DND-41 (cell line): ENCODE measurements at regions not wholly inside any gene's neighbourhood (a gene's known extent, or its start where the extent isn't known, plus 50 kb on each side); places are given as distances from the start of the nearest gene placed in this dataset.

Experiments used
- ATAC-seq: fragments of 200-7000 bp; cut with Tn5 transposase; 3 replicates; pipeline ENCODE4 v1.9.1; 2021; ENCODE audit warnings: low read depth; ENCODE audit not compliant: insufficient read depth
- DNase-seq: peaks from one replicate; pipeline ENCODE4 v3.0.0-alpha.2; 2020
- H2AFZ ChIP-seq: 2 replicates; pipeline ENCODE4 v1.6.0; 2012; ENCODE audit warnings: low read depth, low read length
- H3K27ac ChIP-seq: 2 replicates; pipeline ENCODE4 v1.5.1; 2012; ENCODE audit warnings: low read length, inconsistent platforms
- H3K27me3 ChIP-seq: fragments of 200-600 bp; sonication (generic); 2 replicates; pipeline ENCODE4 v1.6.0; 2012; ENCODE audit warnings: low read length, mild to moderate bottlenecking, inconsistent platforms; ENCODE audit not compliant: insufficient read depth, poor library complexity
- H3K36me3 ChIP-seq: 2 replicates; pipeline ENCODE4 v1.5.1; 2012; ENCODE audit warnings: low read length, inconsistent platforms; ENCODE audit not compliant: insufficient read depth
- H3K4me1 ChIP-seq: 2 replicates; pipeline ENCODE4 v1.5.1; 2012; ENCODE audit warnings: mild to moderate bottlenecking, low read length; ENCODE audit not compliant: insufficient read depth
- H3K4me2 ChIP-seq: 2 replicates; pipeline ENCODE4 v1.6.0; 2012; ENCODE audit warnings: mild to moderate bottlenecking, moderate library complexity, low read length, inconsistent platforms; ENCODE audit not compliant: insufficient read depth
- H3K4me3 ChIP-seq, 2 experiments: fragments of 200-600 bp in 1 of 2; shearing (Covaris generic) in 1 of 2; 2 replicates each; pipeline ENCODE4 v1.5.1; 2012 to 2016; ENCODE audit warnings: inconsistent platforms in 2 of 2, low read length in 2 of 2, mild to moderate bottlenecking in 2 of 2, low read depth in 1 of 2, moderate library complexity in 1 of 2
- H3K79me2 ChIP-seq: 2 replicates; pipeline ENCODE4 v1.6.0; 2012; ENCODE audit warnings: low read length, inconsistent platforms; ENCODE audit not compliant: insufficient read depth
- H3K9ac ChIP-seq: 2 replicates; pipeline ENCODE4 v1.6.0; 2012; ENCODE audit warnings: low read depth, mild to moderate bottlenecking, inconsistent platforms, low read length, moderate library complexity
- H3K9me3 ChIP-seq: 2 replicates; pipeline ENCODE4 v1.5.1; 2012; ENCODE audit warnings: low read length, moderate library complexity, mild to moderate bottlenecking, inconsistent platforms; ENCODE audit not compliant: insufficient read depth, severe bottlenecking
- H4K20me1 ChIP-seq: 2 replicates; pipeline ENCODE4 v1.6.0; 2012; ENCODE audit warnings: low read length; ENCODE audit not compliant: insufficient read depth
- EZH2 ChIP-seq: IDR thresholded peaks from 3 replicates; pipeline ENCODE4 v1.6.1; 2012; ENCODE audit warnings: borderline replicate concordance, low read depth, mild to moderate bottlenecking, moderate library complexity, low read length, inconsistent platforms; ENCODE audit not compliant: severe bottlenecking
- TF ChIP-seq, protein P1 (sequence below): IDR thresholded peaks from 2 replicates; pipeline ENCODE4 v1.5.1; 2012; ENCODE audit warnings: borderline replicate concordance, low read length, moderate library complexity, mild to moderate bottlenecking; ENCODE audit not compliant: poor library complexity, severe bottlenecking; ENCODE audit errors: extremely low read depth

- Histone ChIP-seq H3K36me3 (no peaks in the 10 kb centered on the region), H2AFZ (no peak overlapping the region), H3K79me2 (no peaks in the 10 kb centered on the region), H3K4me3 (no peak overlapping the region), H3K27ac (no peak overlapping the region), H3K9ac (no peak overlapping the region), H3K27me3 (no peaks in the 10 kb centered on the region), H3K4me2 (no peak overlapping the region), H3K4me1 (no peaks in the 10 kb centered on the region), H3K9me3 (no peaks in the 10 kb centered on the region), H4K20me1 (no peaks in the 10 kb centered on the region)
- TF ChIP-seq, protein P1, sequence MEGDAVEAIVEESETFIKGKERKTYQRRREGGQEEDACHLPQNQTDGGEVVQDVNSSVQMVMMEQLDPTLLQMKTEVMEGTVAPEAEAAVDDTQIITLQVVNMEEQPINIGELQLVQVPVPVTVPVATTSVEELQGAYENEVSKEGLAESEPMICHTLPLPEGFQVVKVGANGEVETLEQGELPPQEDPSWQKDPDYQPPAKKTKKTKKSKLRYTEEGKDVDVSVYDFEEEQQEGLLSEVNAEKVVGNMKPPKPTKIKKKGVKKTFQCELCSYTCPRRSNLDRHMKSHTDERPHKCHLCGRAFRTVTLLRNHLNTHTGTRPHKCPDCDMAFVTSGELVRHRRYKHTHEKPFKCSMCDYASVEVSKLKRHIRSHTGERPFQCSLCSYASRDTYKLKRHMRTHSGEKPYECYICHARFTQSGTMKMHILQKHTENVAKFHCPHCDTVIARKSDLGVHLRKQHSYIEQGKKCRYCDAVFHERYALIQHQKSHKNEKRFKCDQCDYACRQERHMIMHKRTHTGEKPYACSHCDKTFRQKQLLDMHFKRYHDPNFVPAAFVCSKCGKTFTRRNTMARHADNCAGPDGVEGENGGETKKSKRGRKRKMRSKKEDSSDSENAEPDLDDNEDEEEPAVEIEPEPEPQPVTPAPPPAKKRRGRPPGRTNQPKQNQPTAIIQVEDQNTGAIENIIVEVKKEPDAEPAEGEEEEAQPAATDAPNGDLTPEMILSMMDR, result no peak
- TF ChIP-seq EZH2, result no peak
- no peak for DNase-seq
- ATAC-seq, result no peak
Measured at GRCh38 chrX:95974890-95975289, 709.8 kb upstream of the DIAPH2 start.

- H3K27me3 ChIP-seq, result no peaks in the 10 kb centered on the region
- H3K36me3 ChIP-seq, result no peaks in the 10 kb centered on the region
- no peaks in the 10 kb centered on the region for H3K9me3 ChIP-seq
- no peaks in the 10 kb centered on the region for H4K20me1 ChIP-seq
- ATAC-seq (no peak), DNase-seq (no peak)
- H3K4me1 ChIP-seq, result no peaks in the 10 kb centered on the region
- H3K79me2 ChIP-seq, result no peaks in the 10 kb centered on the region
- TF ChIP-seq EZH2, result no peak
- H3K4me3 ChIP-seq, result no peak overlapping the region
- H3K27ac ChIP-seq, result no peak overlapping the region
- H3K4me2 ChIP-seq, result no peak overlapping the region
- no peak overlapping the region for H3K9ac ChIP-seq
- no peak overlapping the region for H2AFZ ChIP-seq
Measured at GRCh38 chrX:95995583-95995982, 689.1 kb upstream of the DIAPH2 start.

- Histone ChIP-seq H3K9me3 (no peaks in the 10 kb centered on the region), H4K20me1 (no peaks in the 10 kb centered on the region), H3K36me3 (no peaks in the 10 kb centered on the region), H3K9ac (no peak overlapping the region), H3K27me3 (no peaks in the 10 kb centered on the region), H3K4me2 (no peak overlapping the region), H3K4me1 (no peaks in the 10 kb centered on the region), H3K27ac (no peak overlapping the region), H2AFZ (no peak overlapping the region), H3K4me3 (no peak overlapping the region), H3K79me2 (no peaks in the 10 kb centered on the region)
- ATAC-seq (no peak), DNase-seq (no peak)
- no peak for TF ChIP-seq EZH2
- TF ChIP-seq, protein P1, result no peak
Measured at GRCh38 chrX:95996294-95996693, 688.3 kb upstream of the DIAPH2 start.

- H3K4me3 ChIP-seq, result no peak overlapping the region
- H3K9me3 ChIP-seq, result no peaks in the 10 kb centered on the region
- H3K27ac ChIP-seq, result no peak overlapping the region
- H3K4me2 ChIP-seq, result no peak overlapping the region
- TF ChIP-seq, protein P1, result no peak
- no peak for TF ChIP-seq EZH2
- no peaks in the 10 kb centered on the region for H3K36me3 ChIP-seq
- H3K9ac ChIP-seq, result no peak overlapping the region
- H2AFZ ChIP-seq, result no peak overlapping the region
- ATAC-seq (no peak), DNase-seq (no peak)
- no peaks in the 10 kb centered on the region for H4K20me1 ChIP-seq
- H3K79me2 ChIP-seq, result no peaks in the 10 kb centered on the region
- H3K4me1 ChIP-seq, result no peaks in the 10 kb centered on the region
- H3K27me3 ChIP-seq, result no peaks in the 10 kb centered on the region
Measured at GRCh38 chrX:96002431-96002830, 682.2 kb upstream of the DIAPH2 start.
